GM12892 (cell line): ENCODE measurements at regions not wholly inside any gene's neighbourhood (a gene's known extent, or its start where the extent isn't known, plus 50 kb on each side); places are given as distances from the start of the nearest gene placed in this dataset.

ENCODE experiments used
- POLR2A ChIP-seq: IDR thresholded peaks from 2 replicates; pipeline ENCODE4 v1.6.1; 2011; ENCODE audit warnings: low read depth, low read length, control low read depth
- POLR2AphosphoS5 ChIP-seq: IDR thresholded peaks from 2 replicates; pipeline ENCODE4 v1.6.1; 2011; ENCODE audit warnings: low read depth, low read length, control low read depth

DNA sequence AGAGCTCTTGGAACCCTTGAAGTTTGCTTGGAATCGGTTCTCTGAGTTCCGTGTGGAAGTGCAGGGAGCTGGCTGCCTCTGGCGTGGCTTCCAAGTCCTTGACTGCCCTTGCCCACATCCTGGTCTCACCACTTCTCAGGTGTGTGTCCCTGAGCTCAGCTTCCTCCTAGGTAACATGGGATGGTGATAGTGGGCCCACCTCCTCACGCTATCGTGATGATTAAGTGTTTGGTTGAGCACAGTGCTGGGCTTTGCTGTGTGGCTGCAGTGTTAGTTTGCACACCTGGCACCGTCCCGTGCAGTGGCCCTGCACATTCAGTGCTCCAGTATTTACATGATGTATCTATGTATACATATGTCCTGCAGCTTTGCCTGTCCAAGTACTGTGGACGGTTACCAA is 81.5 kb downstream of the CLDN34 start:
- TF ChIP-seq POLR2AphosphoS5 (no peak), POLR2A (no peak)
